Heart right ventricle (tissue), 16 donors: ENCODE measurements at regions not wholly inside any gene's neighbourhood (a gene's known extent, or its start where the extent isn't known, plus 50 kb on each side); places are given as distances from the start of the nearest gene placed in this dataset.

Source experiments
- ATAC-seq, 8 donors: fragments of 200-7000 bp; cut with Tn5 transposase; one replicate each; pipeline ENCODE4 v1.9.1; 2020; ENCODE audit warnings: mild to moderate bottlenecking in 8 of 8, moderate library complexity in 8 of 8, moderate number of reproducible peaks in 1 of 8
- DNase-seq, 2 donors: peaks; one replicate each; pipeline ENCODE4 v3.0.0-alpha.2; 2020
- H3K27ac ChIP-seq, 10 donors: fragments of 200-600 bp; sonication (generic) in 2 of 10; one replicate each; pipeline versions ENCODE4 v1.5.0 to v1.8.0; 2020 to 2022; ENCODE audit warnings: mild to moderate bottlenecking in 3 of 10
- H3K27me3 ChIP-seq, 7 donors: fragments of 200-600 bp; one replicate each; pipeline ENCODE4 v1.8.0; 2021 to 2022; ENCODE audit warnings: mild to moderate bottlenecking in 2 of 7
- H3K36me3 ChIP-seq, 9 donors: fragments of 200-600 bp; sonication (generic) in 1 of 9; one replicate each; pipeline versions ENCODE4 v1.5.0 to v1.8.0; 2020 to 2022; ENCODE audit warnings: mild to moderate bottlenecking in 2 of 9
- H3K4me1 ChIP-seq, 9 donors: fragments of 200-600 bp; sonication (generic) in 1 of 9; one replicate each; pipeline versions ENCODE4 v1.5.0 to v1.8.0; 2020 to 2022; ENCODE audit warnings: mild to moderate bottlenecking in 4 of 9
- H3K4me3 ChIP-seq, 10 donors: fragments of 200-600 bp; sonication (generic) in 2 of 10; one replicate each; pipeline versions ENCODE4 v1.5.0 to v1.8.0; 2020 to 2022; ENCODE audit warnings: mild to moderate bottlenecking in 7 of 10, moderate library complexity in 2 of 10
- H3K9me3 ChIP-seq, 11 donors: fragments of 200-600 bp in 10 of 11; sonication (generic) in 2 of 11; one replicate each; pipeline versions ENCODE4 v1.5.0 to v1.8.0; 2013 to 2022; ENCODE audit warnings: mild to moderate bottlenecking in 2 of 11, control low read depth in 1 of 11, moderate library complexity in 1 of 11
- WGBS, 2 donors: extraction: QIAGEN DNeasy Blood & Tissue Kit; methylation state at CpG; one replicate each; pipeline ENCODE4 v1.1.7; 2013; ENCODE audit warnings: inconsistent platforms in 1 of 2; 5-methylcytosine and 5-hydroxymethylcytosine counted together
- intact Hi-C, 10 donors: fragments of 100-400 bp; cut with DNase I; formaldehyde crosslinking; loops; one replicate each; pipeline versions ENCODE4 v1.11.1 to v1.14.2; 2022
- TF ChIP-seq, protein P1 (sequence below), 9 donors: fragments of 200-600 bp; sonication (generic) in 2 of 9; IDR thresholded peaks; one replicate each; pipeline versions ENCODE4 v1.5.0 to v1.8.0; 2021 to 2022; ENCODE audit warnings: antibody characterized with exemption in 9 of 9, mild to moderate bottlenecking in 5 of 9, moderate library complexity in 1 of 9
- donor health status: Arrhythmogenic right ventricular cardiomyopathy.
- donor health status: ischemic (EF 13 %, LVEDD 7.1; RV severe dilation, severe dysfunction).
- donor health status: healthy with polysubstance abuse.
- donor health status: DM: no; HTN: yes; CAD: no.
- donor health status: DM: no; HTN: no; CAD: no.
- donor health status: ischemic (EF 25% LVEDD 6.9; RV normal size, moderate dysfunction).
- donor health status: ischemic (EF 25% LVEDD 5.7; RV mildly dilated, moderate dysfunction).
- donor health status: healthy.
- donor health status: DM: yes; HTN: yes; CAD: no.
- donor health status: Ischemic cardiomyopathy.
- donor health status: ischemic (EF 35%, LVEDD 5.7; RV mildly dilated, moderate dysfunction).
- donor health status: nonischemic (EF 11% LVEDD 7.7; RV severe dilation, severe dysfunction).
- donor health status: DM: yes; HTN: yes; CAD: no.
- donor health status: PGD.
- donor health status: ischemic (EF 29% LVEDD 5.4; RV normal size, mild dysfunction).
- donor health status: nonischemic (EF 23%, LVEDD 6.1; RV moderate dilation, normal function).

GRCh38 chr17:79673517-79673916, 57.2 kb upstream of the ENPP7 start:
- intact Hi-C loops = no loop called here

GRCh38 chr17:79672496-79672895, 58.2 kb upstream of the ENPP7 start:
- intact Hi-C loops = no loop called here
- Histone ChIP-seq H3K36me3 (no peaks in the 10 kb centered on the region), H3K9me3 (peaks cover 0 to 25% (median 8%) of the 10 kb centered on the region in 11 donors), H3K27ac (no peak overlapping the region), H3K27me3 (peaks cover 0 to 65% (median 51%) of the 10 kb centered on the region in 7 donors), H3K4me3 (no peak overlapping the region), H3K4me1 (no peaks in the 10 kb centered on the region)
- DNase-seq (no peak), ATAC-seq (no peak)
- TF ChIP-seq, protein P1, sequence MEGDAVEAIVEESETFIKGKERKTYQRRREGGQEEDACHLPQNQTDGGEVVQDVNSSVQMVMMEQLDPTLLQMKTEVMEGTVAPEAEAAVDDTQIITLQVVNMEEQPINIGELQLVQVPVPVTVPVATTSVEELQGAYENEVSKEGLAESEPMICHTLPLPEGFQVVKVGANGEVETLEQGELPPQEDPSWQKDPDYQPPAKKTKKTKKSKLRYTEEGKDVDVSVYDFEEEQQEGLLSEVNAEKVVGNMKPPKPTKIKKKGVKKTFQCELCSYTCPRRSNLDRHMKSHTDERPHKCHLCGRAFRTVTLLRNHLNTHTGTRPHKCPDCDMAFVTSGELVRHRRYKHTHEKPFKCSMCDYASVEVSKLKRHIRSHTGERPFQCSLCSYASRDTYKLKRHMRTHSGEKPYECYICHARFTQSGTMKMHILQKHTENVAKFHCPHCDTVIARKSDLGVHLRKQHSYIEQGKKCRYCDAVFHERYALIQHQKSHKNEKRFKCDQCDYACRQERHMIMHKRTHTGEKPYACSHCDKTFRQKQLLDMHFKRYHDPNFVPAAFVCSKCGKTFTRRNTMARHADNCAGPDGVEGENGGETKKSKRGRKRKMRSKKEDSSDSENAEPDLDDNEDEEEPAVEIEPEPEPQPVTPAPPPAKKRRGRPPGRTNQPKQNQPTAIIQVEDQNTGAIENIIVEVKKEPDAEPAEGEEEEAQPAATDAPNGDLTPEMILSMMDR (IDR thresholded peaks at IDR 0.05) = no peak
- 85 to 86% methylated on average over 5 of the region's 5 CpGs for WGBS, 2 donors

More at GRCh38 chr17:79673517-79673916, 57.2 kb upstream of the ENPP7 start:
- Histone ChIP-seq H3K4me1 (no peaks in the 10 kb centered on the region), H3K27ac (no peak overlapping the region), H3K9me3 (peaks cover 0 to 25% (median 8%) of the 10 kb centered on the region in 11 donors), H3K27me3 (peaks cover 0 to 62% (median 46%) of the 10 kb centered on the region in 7 donors), H3K36me3 (no peaks in the 10 kb centered on the region), H3K4me3 (no peak overlapping the region)
- 54 to 55% methylated on average over 2 of the region's 2 CpGs for WGBS, 2 donors
- no peak for DNase-seq
- ATAC-seq = no peak
- TF ChIP-seq, protein P1 (IDR thresholded peaks at IDR 0.05) = no peak

DNA sequence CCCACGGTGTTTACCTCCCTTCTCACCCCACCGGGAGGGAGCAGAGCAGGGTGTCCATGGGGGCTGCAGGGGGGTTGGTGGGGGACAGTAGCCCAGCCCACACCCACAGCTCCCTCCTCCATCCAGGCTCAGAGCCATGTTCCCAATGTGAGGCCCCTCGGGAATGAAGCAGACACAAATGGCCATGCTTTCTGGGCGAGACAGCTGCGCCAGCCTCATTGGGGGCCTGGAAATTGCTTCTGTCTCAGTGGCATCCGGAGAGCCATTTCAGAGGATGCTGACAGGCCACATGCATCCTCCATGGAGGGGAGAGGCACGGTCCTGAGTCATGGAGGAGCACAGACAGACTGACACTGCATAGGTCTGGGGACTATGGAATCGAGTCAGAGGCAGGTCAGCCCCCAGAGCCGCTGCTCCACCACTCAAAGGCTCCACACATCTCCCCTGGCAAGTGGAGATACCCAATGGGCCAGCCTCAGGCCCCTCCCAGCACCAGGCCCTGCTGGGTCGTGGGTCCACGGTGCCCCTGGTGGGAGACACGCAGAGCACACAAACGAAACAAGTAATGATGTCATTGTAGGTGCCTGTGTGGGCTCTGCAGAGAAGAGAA, 59.6 kb upstream of the ENPP7 start:
- Histone ChIP-seq H3K27ac (no peak overlapping the region), H3K9me3 (peaks cover 0 to 25% (median 8%) of the 10 kb centered on the region in 11 donors), H3K36me3 (no peaks in the 10 kb centered on the region), H3K4me1 (no peaks in the 10 kb centered on the region), H3K27me3 (peaks cover 0 to 66% (median 53%) of the 10 kb centered on the region in 7 donors), H3K4me3 (no peak overlapping the region)
- intact Hi-C loops = no loop called here
- TF ChIP-seq, protein P1 (IDR thresholded peaks at IDR 0.05) = no peak
- no peak for ATAC-seq
- 43 to 44% methylated on average over 13 of the region's 13 CpGs for WGBS, 2 donors
- DNase-seq = no peak

- Histone ChIP-seq H3K9me3 (peaks cover 0 to 25% (median 8%) of the 10 kb centered on the region in 11 donors), H3K27ac (no peak overlapping the region), H3K36me3 (no peaks in the 10 kb centered on the region), H3K4me1 (peaks cover 0 to 6% (median 3%) of the 10 kb centered on the region in 9 donors), H3K27me3 (peaks cover 0 to 68% (median 54%) of the 10 kb centered on the region in 7 donors), H3K4me3 (no peak overlapping the region)
- intact Hi-C loops = no loop called here
- 61% methylated on average over 15 of the region's 15 CpGs for WGBS, 2 donors
- DNase-seq = no peak
- ATAC-seq = no peak
- TF ChIP-seq, protein P1 (IDR thresholded peaks at IDR 0.05) = no peak
These were observed 59.8 kb upstream of the RBFOX3 start for GRCh38 chr17:79670537-79671084.
